ENCODE measurements at regions not wholly inside any gene's neighbourhood (a gene's known extent, or its start where the extent isn't known, plus 50 kb on each side); places are given as distances from the start of the nearest gene placed in this dataset.
"Not testable (repeated sequence)": the region's sequence is repeated elsewhere in the genome, so short reads cannot be mapped to it uniquely, and the experiment has no call there.

DNA sequence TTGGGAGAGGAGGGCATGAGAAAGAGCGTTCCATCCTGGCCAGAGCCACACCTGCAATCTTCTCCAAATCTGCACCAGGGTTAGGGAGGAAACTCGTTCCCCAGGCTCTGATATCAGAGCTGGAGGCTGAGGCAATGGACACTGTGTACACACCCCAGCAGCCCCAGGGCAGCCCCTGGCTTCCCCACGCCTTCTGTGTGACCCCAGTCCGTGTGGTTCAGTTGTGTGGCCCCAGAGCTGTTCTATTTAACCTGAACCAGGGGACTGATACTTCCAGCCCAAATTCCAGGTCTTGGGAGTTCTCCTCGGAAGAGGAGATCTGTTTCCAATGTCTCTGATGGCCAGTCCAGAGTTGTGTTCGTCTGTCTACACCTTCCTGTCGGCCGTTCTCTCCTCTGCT, 242.6 kb upstream of the EXOC2 start:
- TF ChIP-seq, protein P1, sequence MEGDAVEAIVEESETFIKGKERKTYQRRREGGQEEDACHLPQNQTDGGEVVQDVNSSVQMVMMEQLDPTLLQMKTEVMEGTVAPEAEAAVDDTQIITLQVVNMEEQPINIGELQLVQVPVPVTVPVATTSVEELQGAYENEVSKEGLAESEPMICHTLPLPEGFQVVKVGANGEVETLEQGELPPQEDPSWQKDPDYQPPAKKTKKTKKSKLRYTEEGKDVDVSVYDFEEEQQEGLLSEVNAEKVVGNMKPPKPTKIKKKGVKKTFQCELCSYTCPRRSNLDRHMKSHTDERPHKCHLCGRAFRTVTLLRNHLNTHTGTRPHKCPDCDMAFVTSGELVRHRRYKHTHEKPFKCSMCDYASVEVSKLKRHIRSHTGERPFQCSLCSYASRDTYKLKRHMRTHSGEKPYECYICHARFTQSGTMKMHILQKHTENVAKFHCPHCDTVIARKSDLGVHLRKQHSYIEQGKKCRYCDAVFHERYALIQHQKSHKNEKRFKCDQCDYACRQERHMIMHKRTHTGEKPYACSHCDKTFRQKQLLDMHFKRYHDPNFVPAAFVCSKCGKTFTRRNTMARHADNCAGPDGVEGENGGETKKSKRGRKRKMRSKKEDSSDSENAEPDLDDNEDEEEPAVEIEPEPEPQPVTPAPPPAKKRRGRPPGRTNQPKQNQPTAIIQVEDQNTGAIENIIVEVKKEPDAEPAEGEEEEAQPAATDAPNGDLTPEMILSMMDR (conservative IDR thresholded peaks at IDR 0.05; ENCODE audit: low read depth, low read length), result no peak
- DNase-seq (ENCODE audit: low read depth), result no peak
- H3K4me3 ChIP-seq (ENCODE audit: low read depth, low read length), result no peak overlapping the region

DNA sequence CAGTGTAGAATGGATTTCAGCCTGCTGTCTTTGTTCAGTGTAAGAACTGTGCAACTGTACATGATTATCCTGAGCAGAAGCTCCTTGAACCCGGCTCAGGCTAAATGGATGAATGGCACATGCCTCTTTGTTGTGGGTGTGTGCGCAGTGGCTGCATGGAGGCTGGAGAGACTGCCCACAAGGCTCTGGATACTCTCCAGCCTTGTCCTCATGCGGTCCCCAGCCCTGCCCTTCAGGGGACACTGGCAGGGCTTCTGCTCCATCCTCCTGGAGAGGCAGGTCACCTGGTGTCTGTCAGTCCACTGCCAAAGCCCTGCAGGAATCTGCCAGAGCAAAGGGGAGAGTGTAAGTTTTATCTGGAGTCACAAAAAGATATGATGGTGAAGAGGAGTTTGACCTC, 241.7 kb upstream of the EXOC2 start:
- H3K4me3 ChIP-seq (ENCODE audit: low read depth, low read length), result no peak overlapping the region
- TF ChIP-seq, protein P1 (conservative IDR thresholded peaks at IDR 0.05; ENCODE audit: low read depth, low read length), result no peak
- no peak for DNase-seq (ENCODE audit: low read depth)

GRCh38 chr6:931919-932318, 239.0 kb upstream of the EXOC2 start:
- DNase-seq (ENCODE audit: low read depth); H3K4me3 ChIP-seq (ENCODE audit: low read depth, low read length): not testable (repeated sequence)

- DNase-seq (ENCODE audit: low read depth), result no peak
- TF ChIP-seq, protein P1 (conservative IDR thresholded peaks at IDR 0.05; ENCODE audit: low read depth, low read length), result no peak
- H3K4me3 ChIP-seq (ENCODE audit: low read depth, low read length), result no peak overlapping the region
Observed at GRCh38 chr6:927157-927556, 234.2 kb upstream of the EXOC2 start.

DNA sequence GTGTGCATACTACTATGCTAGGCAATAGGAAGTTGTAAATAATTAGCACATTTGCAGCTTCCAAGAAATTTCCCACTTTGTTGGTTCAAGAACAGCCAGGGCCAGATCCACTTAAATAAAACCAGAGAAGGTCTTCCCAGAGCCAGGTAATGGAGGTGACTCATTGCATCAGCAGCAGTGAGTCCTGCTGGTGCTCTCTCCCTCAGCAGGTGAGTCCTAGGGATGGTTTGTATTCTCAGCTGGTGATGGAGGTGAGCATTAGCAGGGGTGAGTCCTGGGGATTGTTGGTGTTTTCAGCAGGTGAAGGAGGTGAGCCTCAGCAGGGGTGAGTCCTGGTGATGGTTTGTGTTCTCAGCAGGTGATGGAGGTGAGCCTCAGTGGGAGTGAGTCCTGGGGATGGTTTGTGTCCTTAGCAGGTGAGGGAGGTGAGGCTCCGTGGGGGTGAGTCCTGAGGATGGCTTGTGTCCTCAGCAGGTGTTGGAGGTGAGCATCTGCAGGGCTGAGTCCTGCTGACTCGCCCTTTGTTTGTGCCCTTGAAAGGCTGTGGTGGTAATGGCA, 232.8 kb upstream of the EXOC2 start:
- no peak for DNase-seq (ENCODE audit: low read depth)
- H3K4me3 ChIP-seq (ENCODE audit: low read depth, low read length), result no peak overlapping the region
- TF ChIP-seq, protein P1 (conservative IDR thresholded peaks at IDR 0.05; ENCODE audit: low read depth, low read length), result no peak

GRCh38 chr6:924661-925060, 231.7 kb upstream of the EXOC2 start:
- DNase-seq (ENCODE audit: low read depth), result no peak
- H3K4me3 ChIP-seq (ENCODE audit: low read depth, low read length), result no peak overlapping the region
- TF ChIP-seq, protein P1 (conservative IDR thresholded peaks at IDR 0.05; ENCODE audit: low read depth, low read length), result no peak

- TF ChIP-seq, protein P1 (conservative IDR thresholded peaks at IDR 0.05; ENCODE audit: low read depth, low read length), result no peak
- H3K4me3 ChIP-seq (ENCODE audit: low read depth, low read length), result no peak overlapping the region
- no peak for DNase-seq (ENCODE audit: low read depth)
Observed at GRCh38 chr6:921400-921799, 228.5 kb upstream of the EXOC2 start.
